ENCODE measurements at regions not wholly inside any gene's neighbourhood (a gene's known extent, or its start where the extent isn't known, plus 50 kb on each side); places are given as distances from the start of the nearest gene placed in this dataset.
A peak's percentile ranks its signal among the peaks of the same experiment; 100 is the strongest.

GRCh38 chr2:220005362-220005761, 377.9 kb downstream of the SLC4A3 start:
- TF ChIP-seq CTCF (IDR thresholded peaks at IDR 0.05; ENCODE audit: low read depth, low read length, missing control alignments), result no peak
- DNase-seq, result no peak
- in situ Hi-C loops (cut with HindIII; ENCODE audit: low pct_ligation_motif_present, low sequenced_read_pairs), result no loop called here
- Histone ChIP-seq H3K27me3 (replicated peaks) (no peaks in the 10 kb centered on the region), H3K27ac (no peak overlapping the region), H3K4me3 (ENCODE audit: low read depth, low read length) (no peak overlapping the region), H3K36me3 (replicated peaks) (no peaks in the 10 kb centered on the region)

- Histone ChIP-seq H3K36me3 (replicated peaks) (no peaks in the 10 kb centered on the region), H3K27me3 (replicated peaks) (no peaks in the 10 kb centered on the region), H3K27ac (no peak overlapping the region), H3K4me3 (ENCODE audit: low read depth, low read length) (no peak overlapping the region)
- in situ Hi-C loops (cut with HindIII; ENCODE audit: low pct_ligation_motif_present, low sequenced_read_pairs), result no loop called here
- TF ChIP-seq CTCF (IDR thresholded peaks at IDR 0.05; ENCODE audit: low read depth, low read length, missing control alignments), result no peak
- DNase-seq, result peak; percentile 63
Measured at GRCh38 chr2:220006152-220006621, 378.8 kb downstream of the SLC4A3 start.

- no peak for DNase-seq
- in situ Hi-C loops (cut with HindIII; ENCODE audit: low pct_ligation_motif_present, low sequenced_read_pairs), result no loop called here
- H3K27ac ChIP-seq, result no peak overlapping the region
- H3K36me3 ChIP-seq (replicated peaks), result no peaks in the 10 kb centered on the region
- H3K4me3 ChIP-seq (ENCODE audit: low read depth, low read length), result no peak overlapping the region
- no peak for TF ChIP-seq CTCF (IDR thresholded peaks at IDR 0.05; ENCODE audit: low read depth, low read length, missing control alignments)
- H3K27me3 ChIP-seq (replicated peaks), result no peaks in the 10 kb centered on the region
Measured at GRCh38 chr2:220011859-220012258, 384.4 kb downstream of the SLC4A3 start.

GRCh38 chr2:220014961-220015360, 387.5 kb downstream of the SLC4A3 start:
- no peak for DNase-seq
- no peak overlapping the region for H3K27ac ChIP-seq
- in situ Hi-C loops (cut with HindIII; ENCODE audit: low pct_ligation_motif_present, low sequenced_read_pairs), result no loop called here
- H3K36me3 ChIP-seq (replicated peaks), result no peaks in the 10 kb centered on the region
- TF ChIP-seq CTCF (IDR thresholded peaks at IDR 0.05; ENCODE audit: low read depth, low read length, missing control alignments), result no peak
- no peak overlapping the region for H3K4me3 ChIP-seq (ENCODE audit: low read depth, low read length)
- no peaks in the 10 kb centered on the region for H3K27me3 ChIP-seq (replicated peaks)

- H3K36me3 ChIP-seq (replicated peaks), result no peaks in the 10 kb centered on the region
- no peak overlapping the region for H3K27ac ChIP-seq
- no peak for TF ChIP-seq CTCF (IDR thresholded peaks at IDR 0.05; ENCODE audit: low read depth, low read length, missing control alignments)
- in situ Hi-C loops (cut with HindIII; ENCODE audit: low pct_ligation_motif_present, low sequenced_read_pairs), result no loop called here
- H3K4me3 ChIP-seq (ENCODE audit: low read depth, low read length), result no peak overlapping the region
- no peak for DNase-seq
- H3K27me3 ChIP-seq (replicated peaks), result no peaks in the 10 kb centered on the region
Measured at GRCh38 chr2:220015576-220015975, 388.1 kb downstream of the SLC4A3 start.

GRCh38 chr2:220025207-220025606, 397.8 kb downstream of the SLC4A3 start:
- no peaks in the 10 kb centered on the region for H3K36me3 ChIP-seq (replicated peaks)
- in situ Hi-C loops (cut with HindIII; ENCODE audit: low pct_ligation_motif_present, low sequenced_read_pairs), result no loop called here
- no peak overlapping the region for H3K27ac ChIP-seq
- no peaks in the 10 kb centered on the region for H3K27me3 ChIP-seq (replicated peaks)
- TF ChIP-seq CTCF (IDR thresholded peaks at IDR 0.05; ENCODE audit: low read depth, low read length, missing control alignments), result no peak
- DNase-seq, result no peak
- H3K4me3 ChIP-seq (ENCODE audit: low read depth, low read length), result no peak overlapping the region
